ENCODE measurements at regions not wholly inside any gene's neighbourhood (a gene's known extent, or its start where the extent isn't known, plus 50 kb on each side); places are given as distances from the start of the nearest gene placed in this dataset.
A peak's percentile ranks its signal among the peaks of the same experiment; 100 is the strongest.

- H4K5ac ChIP-seq (ENCODE audit: insufficient read length, low read depth, low read length), result no peak overlapping the region
- H3K9me3 ChIP-seq (ENCODE audit: insufficient read depth in 2 of 2, low read depth in 1 of 2, low read length in 1 of 2), result no peaks in the 10 kb centered on the region
- H3K14ac ChIP-seq (ENCODE audit: insufficient read length), result no peak overlapping the region
- no peak overlapping the region for H2BK120ac ChIP-seq (replicated peaks; ENCODE audit: low read depth, low read length)
- H3K4me3 ChIP-seq (ENCODE audit: extremely low read depth in 1 of 4, insufficient read depth in 2 of 4, low read depth in 3 of 4, low read length in 4 of 4), result no peak overlapping the region
- no peak overlapping the region for H3K9ac ChIP-seq (replicated peaks in 1 of 4; ENCODE audit: extremely low read depth in 1 of 4, low read depth in 3 of 4, low read length in 3 of 4)
- no peak overlapping the region for H4K91ac ChIP-seq (replicated peaks; ENCODE audit: insufficient read length, low read length)
- no peak overlapping the region for H3K18ac ChIP-seq (ENCODE audit: extremely low read depth, low read length)
- H2AK5ac ChIP-seq (ENCODE audit: low read depth, low read length), result no peak overlapping the region
- no peaks in the 10 kb centered on the region for H3K79me1 ChIP-seq (ENCODE audit: low read depth, low read length)
- no peak overlapping the region for H3K4me2 ChIP-seq (ENCODE audit: insufficient read depth in 1 of 2, low read depth in 2 of 2, low read length in 2 of 2)
- no peak overlapping the region for H2BK5ac ChIP-seq (ENCODE audit: low read depth, low read length)
- H3K36me3 ChIP-seq (ENCODE audit: control insufficient read depth in 2 of 4, insufficient read depth in 4 of 4, low read length in 3 of 4), result no peaks in the 10 kb centered on the region
- no peak overlapping the region for H3K56ac ChIP-seq (replicated peaks; ENCODE audit: insufficient read length, low read depth, low read length)
- H3K23ac ChIP-seq (ENCODE audit: insufficient read length), result no peak overlapping the region
- POLR2A ChIA-PET (ENCODE audit: partially characterized antibody), result no interaction called here
- no peak overlapping the region for H2BK15ac ChIP-seq (ENCODE audit: low read length)
- no peaks in the 10 kb centered on the region for H4K20me1 ChIP-seq (replicated peaks in 1 of 2; ENCODE audit: control insufficient read depth in 1 of 2, insufficient read depth in 2 of 2, low read length in 2 of 2)
- H3K27me3 ChIP-seq (replicated peaks in 1 of 4; ENCODE audit: control insufficient read depth in 3 of 4, extremely low read depth in 1 of 4, insufficient read depth in 3 of 4, low read length in 3 of 4), result peaks cover 0 to 3% (median 0%) of the 10 kb centered on the region in 4 experiments; a peak in 2 of 7 replicates
- H4K8ac ChIP-seq (ENCODE audit: extremely low read depth, insufficient read depth, low read length), result 0 out of 2 replicates have a peak overlapping the region, but pooled peaks have one; percentile 7
- H3K4me1 ChIP-seq (replicated peaks in 1 of 4; ENCODE audit: control insufficient read depth in 3 of 4, insufficient read depth in 4 of 4, low read length in 3 of 4), result 0 out of 7 replicates have a peak, but pooled peaks cover 0 to 3% (median under 1%) of the 10 kb centered on the region in 4 experiments
- H2BK12ac ChIP-seq (ENCODE audit: low read depth, low read length), result no peak overlapping the region
- H2BK20ac ChIP-seq (ENCODE audit: low read length), result no peak overlapping the region
- CTCF ChIA-PET (ENCODE audit: partially characterized antibody), result interaction anchor here (1.5 kb wide), 1 partner anchor 8 kb away, joined by 4 read pairs; no protein-coding TSS in a partner anchor
- WGBS, 2 experiments (ENCODE audit: extremely low coverage in 1 of 2, insufficient coverage in 1 of 2, insufficient read length in 1 of 2, insufficient replicate concordance in 2 of 2, low coverage in 1 of 2, low lambda C conversion rate in 2 of 2, missing lambda C conversion rate in 1 of 2), result 77% methylated on average over 7 of the region's 7 CpGs; no CpG with 5 or more reads in 1 of the 2 experiments
- H3K27ac ChIP-seq (ENCODE audit: low read depth, low read length), result no peak overlapping the region
- H3K23me2 ChIP-seq (ENCODE audit: low read depth, low read length), result no peaks in the 10 kb centered on the region
- no peak for DNase-seq (ENCODE audit: low read depth in 1 of 2, low spot score in 2 of 2)
- H3K79me2 ChIP-seq (ENCODE audit: control insufficient read depth in 1 of 2, insufficient read depth in 2 of 2, low read length in 2 of 2), result no peaks in the 10 kb centered on the region
- no peak for FAIRE-seq
- H3K4ac ChIP-seq (replicated peaks; ENCODE audit: insufficient read length, low read depth, low read length), result no peak overlapping the region
- no peak overlapping the region for H2AFZ ChIP-seq (ENCODE audit: low read length)
- no peak for TF ChIP-seq CREB1 (IDR thresholded peaks at IDR 0.05)
- no peak for TF ChIP-seq RNF2 (IDR thresholded peaks at IDR 0.05; ENCODE audit: borderline replicate concordance, low read depth, low read length, missing control alignments, poor library complexity, severe bottlenecking)
- TF ChIP-seq CTCF (IDR thresholded peaks at IDR 0.05; ENCODE audit: control extremely low read depth in 1 of 3, insufficient read depth in 1 of 3, low read depth in 1 of 3, low read length in 3 of 3), result no peak
- TF ChIP-seq PHF8 (conservative IDR thresholded peaks at IDR 0.05; ENCODE audit: low read depth, low read length), result no peak
- TF ChIP-seq POU5F1 (IDR thresholded peaks at IDR 0.05; ENCODE audit: low read depth, low read length), result no peak
- TF ChIP-seq NANOG (IDR thresholded peaks at IDR 0.05; ENCODE audit: insufficient read depth, low read depth, low read length, poor library complexity, severe bottlenecking), result no peak
- no peak for TF ChIP-seq POLR2AphosphoS5 (IDR thresholded peaks at IDR 0.05; ENCODE audit: low read depth, low read length)
- TF ChIP-seq, protein P1, sequence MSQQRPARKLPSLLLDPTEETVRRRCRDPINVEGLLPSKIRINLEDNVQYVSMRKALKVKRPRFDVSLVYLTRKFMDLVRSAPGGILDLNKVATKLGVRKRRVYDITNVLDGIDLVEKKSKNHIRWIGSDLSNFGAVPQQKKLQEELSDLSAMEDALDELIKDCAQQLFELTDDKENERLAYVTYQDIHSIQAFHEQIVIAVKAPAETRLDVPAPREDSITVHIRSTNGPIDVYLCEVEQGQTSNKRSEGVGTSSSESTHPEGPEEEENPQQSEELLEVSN (IDR thresholded peaks at IDR 0.05), result no peak
- no peak for TF ChIP-seq HDAC6 (IDR thresholded peaks at IDR 0.05; ENCODE audit: low read depth, low read length)
- no peak for TF ChIP-seq RAD21 (IDR thresholded peaks at IDR 0.05 in 1 of 2, conservative IDR thresholded peaks at IDR 0.05 in 1 of 2; ENCODE audit: low read depth in 2 of 2, low read length in 2 of 2)
These were observed 69.4 kb upstream of the TARDBP start for GRCh38 chr1:10943041-10943440.

Data from H1 (cell line).